ENCODE measurements at regions not wholly inside any gene's neighbourhood (a gene's known extent, or its start where the extent isn't known, plus 50 kb on each side); places are given as distances from the start of the nearest gene placed in this dataset.

DNA sequence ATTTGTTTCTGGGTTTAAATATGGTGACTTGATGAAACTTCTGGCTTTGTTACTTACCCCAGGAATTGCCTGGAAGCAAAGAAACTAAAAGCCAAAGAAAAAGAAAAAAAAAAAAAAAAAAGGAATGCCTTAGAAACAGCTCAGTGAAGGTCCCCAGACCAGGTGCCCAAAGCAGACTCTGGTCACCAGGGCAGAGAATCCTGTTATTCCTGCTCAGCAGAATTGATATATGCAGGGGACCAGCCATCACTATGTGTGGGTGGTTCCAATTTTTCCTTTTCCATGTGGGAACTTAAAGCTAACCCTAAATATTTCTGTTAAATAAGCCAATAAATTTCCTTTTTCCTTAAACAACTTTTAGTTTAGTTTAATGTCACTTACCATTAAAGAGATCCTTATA lies 100.8 kb upstream of the TPRG1 start:
- H3K36me3 Mint-ChIP-seq (ENCODE audit: low read depth), result no peaks in the 10 kb centered on the region
- peaks cover 3% of the 10 kb centered on the region for H3K27me3 Mint-ChIP-seq
- no peak for DNase-seq
- POLR2A ChIA-PET, result no interaction called here
- CTCF ChIA-PET, result no interaction called here
- H3K4me3 Mint-ChIP-seq, result no peak overlapping the region
- ATAC-seq (ENCODE audit: low read depth), result no peak
- TF ChIP-seq, protein P1, sequence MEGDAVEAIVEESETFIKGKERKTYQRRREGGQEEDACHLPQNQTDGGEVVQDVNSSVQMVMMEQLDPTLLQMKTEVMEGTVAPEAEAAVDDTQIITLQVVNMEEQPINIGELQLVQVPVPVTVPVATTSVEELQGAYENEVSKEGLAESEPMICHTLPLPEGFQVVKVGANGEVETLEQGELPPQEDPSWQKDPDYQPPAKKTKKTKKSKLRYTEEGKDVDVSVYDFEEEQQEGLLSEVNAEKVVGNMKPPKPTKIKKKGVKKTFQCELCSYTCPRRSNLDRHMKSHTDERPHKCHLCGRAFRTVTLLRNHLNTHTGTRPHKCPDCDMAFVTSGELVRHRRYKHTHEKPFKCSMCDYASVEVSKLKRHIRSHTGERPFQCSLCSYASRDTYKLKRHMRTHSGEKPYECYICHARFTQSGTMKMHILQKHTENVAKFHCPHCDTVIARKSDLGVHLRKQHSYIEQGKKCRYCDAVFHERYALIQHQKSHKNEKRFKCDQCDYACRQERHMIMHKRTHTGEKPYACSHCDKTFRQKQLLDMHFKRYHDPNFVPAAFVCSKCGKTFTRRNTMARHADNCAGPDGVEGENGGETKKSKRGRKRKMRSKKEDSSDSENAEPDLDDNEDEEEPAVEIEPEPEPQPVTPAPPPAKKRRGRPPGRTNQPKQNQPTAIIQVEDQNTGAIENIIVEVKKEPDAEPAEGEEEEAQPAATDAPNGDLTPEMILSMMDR (IDR thresholded peaks at IDR 0.05), result no peak
- peaks cover 5% of the 10 kb centered on the region for H3K9me3 Mint-ChIP-seq
- no peaks in the 10 kb centered on the region for H3K4me1 Mint-ChIP-seq
- intact Hi-C loops (cut with micrococcal nuclease), result no loop called here
- no peak overlapping the region for H3K27ac Mint-ChIP-seq

DNA sequence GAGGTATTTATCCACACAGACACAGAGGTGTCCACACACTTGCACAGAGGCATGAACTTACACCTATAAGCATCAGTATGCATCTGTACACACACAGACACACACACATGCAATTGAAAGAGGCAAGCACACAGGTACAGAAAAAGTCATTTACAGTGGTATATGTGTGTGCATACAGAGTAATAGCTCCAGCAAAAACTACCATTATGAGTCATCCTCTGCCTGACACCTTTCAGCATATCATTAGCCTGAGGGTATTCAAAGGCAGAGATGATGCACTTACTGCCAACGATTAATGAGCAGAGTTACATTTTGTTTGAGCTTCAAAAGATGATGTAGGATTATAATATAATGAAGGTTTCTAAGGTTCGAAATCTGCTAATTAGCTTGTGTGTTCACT lies 100.3 kb upstream of the TPRG1 start:
- Mint-ChIP-seq H3K4me1 (no peaks in the 10 kb centered on the region), H3K27me3 (peaks cover 3% of the 10 kb centered on the region), H3K36me3 (ENCODE audit: low read depth) (no peaks in the 10 kb centered on the region), H3K9me3 (peaks cover 5% of the 10 kb centered on the region), H3K27ac (no peak overlapping the region), H3K4me3 (no peak overlapping the region)
- TF ChIP-seq, protein P1 (IDR thresholded peaks at IDR 0.05), result no peak
- intact Hi-C loops (cut with micrococcal nuclease), result no loop called here
- CTCF ChIA-PET, result no interaction called here
- DNase-seq (no peak), ATAC-seq (ENCODE audit: low read depth) (no peak)
- POLR2A ChIA-PET, result interaction anchor here (0.5 kb wide), 1 partner anchor 526 kb away, joined by 3 read pairs; no protein-coding TSS in a partner anchor

DNA sequence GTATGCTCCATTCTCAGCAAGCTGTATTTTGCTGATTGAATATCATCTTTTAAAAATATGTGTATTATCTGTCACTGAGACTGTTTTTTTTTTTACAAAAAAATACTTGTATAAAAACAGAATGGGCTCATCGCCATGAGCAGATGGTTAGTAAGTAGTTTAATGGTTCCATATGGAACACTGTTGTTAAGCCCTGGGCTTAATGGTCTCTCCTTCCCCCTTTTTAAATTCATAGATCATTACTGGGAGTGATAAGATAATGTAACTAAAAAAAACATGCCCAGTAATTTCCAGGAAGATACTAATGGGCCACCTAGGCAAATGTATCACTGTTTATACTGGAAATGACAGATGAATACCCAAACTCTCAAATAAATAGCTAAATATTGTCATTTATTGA lies 95.3 kb upstream of the TPRG1 start:
- ATAC-seq (ENCODE audit: low read depth), result no peak

DNA sequence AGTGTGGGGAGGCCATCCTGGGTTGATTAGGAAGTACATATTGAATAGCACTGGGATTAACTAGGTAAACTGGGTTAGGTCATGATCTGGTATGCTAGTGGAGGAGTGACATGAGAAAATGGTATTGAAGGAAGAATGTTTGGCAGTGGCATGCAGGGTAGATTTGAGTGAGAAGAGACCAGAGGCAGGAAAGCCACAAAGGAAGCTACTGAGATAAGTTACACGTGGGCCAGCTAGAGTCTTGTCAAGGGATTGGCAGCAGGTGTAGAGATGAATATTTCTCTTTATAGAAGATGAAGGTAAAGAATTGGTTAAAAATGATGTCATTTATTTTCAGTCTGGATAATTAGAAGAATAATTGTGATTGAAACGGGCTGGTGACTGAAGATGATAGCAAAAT lies 91.0 kb upstream of the TPRG1 start:
- POLR2A ChIA-PET, result no interaction called here
- Mint-ChIP-seq H3K27ac (no peak overlapping the region), H3K36me3 (ENCODE audit: low read depth) (no peaks in the 10 kb centered on the region), H3K27me3 (peaks cover 12% of the 10 kb centered on the region), H3K4me3 (no peak overlapping the region), H3K4me1 (no peaks in the 10 kb centered on the region), H3K9me3 (no peaks in the 10 kb centered on the region)
- no peak for DNase-seq
- TF ChIP-seq, protein P1 (IDR thresholded peaks at IDR 0.05), result no peak
- CTCF ChIA-PET, result no interaction called here
- intact Hi-C loops (cut with micrococcal nuclease), result no loop called here
- ATAC-seq (ENCODE audit: low read depth), result no peak

More for the DNA sequence above, 95.3 kb upstream of the TPRG1 start:
- intact Hi-C loops (cut with micrococcal nuclease), result no loop called here
- Mint-ChIP-seq H3K27ac (no peak overlapping the region), H3K36me3 (ENCODE audit: low read depth) (no peaks in the 10 kb centered on the region), H3K27me3 (peaks cover 12% of the 10 kb centered on the region), H3K4me1 (no peaks in the 10 kb centered on the region), H3K4me3 (no peak overlapping the region), H3K9me3 (no peaks in the 10 kb centered on the region)
- TF ChIP-seq, protein P1 (IDR thresholded peaks at IDR 0.05), result no peak
- POLR2A ChIA-PET, result no interaction called here
- CTCF ChIA-PET, result interaction anchor here (0.6 kb wide), 1 partner anchor 14 kb away, joined by 5 read pairs; no protein-coding TSS in a partner anchor
- no peak for DNase-seq

DNA sequence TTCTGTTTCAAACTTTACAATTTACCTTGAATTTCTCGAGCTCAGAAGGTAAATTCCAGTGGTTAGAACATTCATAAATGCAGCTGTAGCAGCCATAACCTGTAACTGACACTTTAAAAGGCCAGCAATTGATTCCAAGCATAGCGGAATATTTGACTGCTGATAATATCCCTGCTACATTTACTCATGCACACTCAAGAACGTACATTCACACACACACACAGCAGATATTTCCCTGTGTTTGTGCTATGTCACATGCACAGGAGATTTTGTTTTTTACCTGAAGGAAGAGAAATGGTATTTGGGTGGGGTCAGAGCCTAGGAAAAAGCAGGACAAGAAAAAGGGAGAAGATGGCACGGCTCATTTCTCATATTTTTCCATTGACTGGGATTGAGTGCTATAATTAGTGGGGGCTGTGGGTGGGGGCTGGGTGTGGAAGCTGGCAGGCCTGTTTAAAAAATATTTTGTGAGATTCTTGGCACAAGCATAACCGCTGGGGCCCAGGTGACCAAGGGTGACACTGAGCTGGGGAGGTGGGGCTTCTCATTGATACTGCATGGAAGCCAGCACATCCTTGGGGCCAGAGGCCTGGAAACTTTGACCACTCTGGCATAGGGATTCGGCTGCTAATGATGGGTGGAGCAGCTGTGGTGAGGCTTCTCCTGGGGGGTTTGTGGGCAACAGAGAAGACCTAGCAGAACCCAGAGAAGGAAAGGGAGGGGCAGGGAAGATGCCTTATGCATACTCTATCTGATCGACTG lies 88.9 kb upstream of the TPRG1 start:
- no peak for DNase-seq
- no peak for ATAC-seq (ENCODE audit: low read depth)
- TF ChIP-seq, protein P1 (IDR thresholded peaks at IDR 0.05), result no peak
- intact Hi-C loops (cut with micrococcal nuclease), result no loop called here
- Mint-ChIP-seq H3K36me3 (ENCODE audit: low read depth) (no peaks in the 10 kb centered on the region), H3K4me3 (no peak overlapping the region), H3K4me1 (no peaks in the 10 kb centered on the region), H3K27me3 (peaks cover 12% of the 10 kb centered on the region), H3K9me3 (no peaks in the 10 kb centered on the region), H3K27ac (no peak overlapping the region)
- CTCF ChIA-PET, result no interaction called here
- POLR2A ChIA-PET, result no interaction called here
